ENCODE measurements at regions not wholly inside any gene's neighbourhood (a gene's known extent, or its start where the extent isn't known, plus 50 kb on each side); places are given as distances from the start of the nearest gene placed in this dataset.

DNA sequence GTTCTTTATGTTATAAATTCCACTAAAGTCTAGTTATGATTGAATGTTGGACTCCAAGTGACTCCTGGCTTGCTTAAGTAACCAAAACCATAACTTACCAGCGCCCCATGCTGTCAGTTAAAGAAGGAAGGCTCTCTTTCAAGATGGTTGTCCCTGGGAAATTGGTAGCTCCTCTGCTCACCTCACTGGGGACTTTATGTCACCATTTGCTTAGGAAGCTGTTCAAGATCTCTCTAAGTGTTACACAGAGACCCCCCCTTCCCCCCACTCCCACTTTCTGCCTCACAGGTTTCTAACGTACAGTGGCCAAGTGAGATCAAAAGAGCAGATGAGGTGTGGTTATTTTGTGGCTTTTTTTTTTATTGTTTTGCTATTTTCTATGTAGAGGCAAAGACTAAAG is 301.8 kb downstream of the AASDHPPT start:
- TF ChIP-seq, protein P1, sequence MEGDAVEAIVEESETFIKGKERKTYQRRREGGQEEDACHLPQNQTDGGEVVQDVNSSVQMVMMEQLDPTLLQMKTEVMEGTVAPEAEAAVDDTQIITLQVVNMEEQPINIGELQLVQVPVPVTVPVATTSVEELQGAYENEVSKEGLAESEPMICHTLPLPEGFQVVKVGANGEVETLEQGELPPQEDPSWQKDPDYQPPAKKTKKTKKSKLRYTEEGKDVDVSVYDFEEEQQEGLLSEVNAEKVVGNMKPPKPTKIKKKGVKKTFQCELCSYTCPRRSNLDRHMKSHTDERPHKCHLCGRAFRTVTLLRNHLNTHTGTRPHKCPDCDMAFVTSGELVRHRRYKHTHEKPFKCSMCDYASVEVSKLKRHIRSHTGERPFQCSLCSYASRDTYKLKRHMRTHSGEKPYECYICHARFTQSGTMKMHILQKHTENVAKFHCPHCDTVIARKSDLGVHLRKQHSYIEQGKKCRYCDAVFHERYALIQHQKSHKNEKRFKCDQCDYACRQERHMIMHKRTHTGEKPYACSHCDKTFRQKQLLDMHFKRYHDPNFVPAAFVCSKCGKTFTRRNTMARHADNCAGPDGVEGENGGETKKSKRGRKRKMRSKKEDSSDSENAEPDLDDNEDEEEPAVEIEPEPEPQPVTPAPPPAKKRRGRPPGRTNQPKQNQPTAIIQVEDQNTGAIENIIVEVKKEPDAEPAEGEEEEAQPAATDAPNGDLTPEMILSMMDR (IDR thresholded peaks at IDR 0.05; ENCODE audit: low read depth, low read length, poor library complexity, severe bottlenecking), result no peak
- no peak for TF ChIP-seq EZH2phosphoT487 (IDR thresholded peaks at IDR 0.05; ENCODE audit: borderline replicate concordance, low read length)
